Activated CD8-positive, alpha-beta T cell treated with anti-CD3 and anti-CD28 coated beads for 36 hours (primary cell): ENCODE measurements at regions not wholly inside any gene's neighbourhood (a gene's known extent, or its start where the extent isn't known, plus 50 kb on each side); places are given as distances from the start of the nearest gene placed in this dataset.
"Not testable (repeated sequence)": the region's sequence is repeated elsewhere in the genome, so short reads cannot be mapped to it uniquely, and the experiment has no call there.

Experiments
- ATAC-seq: fragments of 200-7000 bp; cut with Tn5 transposase; one replicate; pipeline ENCODE4 v1.10.0; 2021; ENCODE audit warnings: mild to moderate bottlenecking, moderate library complexity
- CTCF ChIA-PET: fragments of 350-600 bp; sonication (Branson Sonifier 250); formaldehyde crosslinking; loops from one replicate; lab custom pipeline; 2021; ENCODE audit warnings: antibody characterized with exemption; lab: Charles Lee
- POLR2A ChIA-PET: fragments of 350-600 bp; sonication (Branson Sonifier 250); formaldehyde crosslinking; loops from one replicate; lab custom pipeline; 2021; ENCODE audit warnings: antibody characterized with exemption; lab: Charles Lee
- DNase-seq: peaks from one replicate; pipeline ENCODE4 v3.0.0-alpha.2; 2020
- H3K27ac Mint-ChIP-seq: one replicate; pipeline ENCODE4 v1.8.0; 2021; ENCODE audit warnings: mild to moderate bottlenecking, mixed read lengths
- H3K27me3 Mint-ChIP-seq: one replicate; pipeline ENCODE4 v1.8.0; 2021; ENCODE audit warnings: mixed read lengths
- H3K36me3 Mint-ChIP-seq: one replicate; pipeline ENCODE4 v1.8.0; 2021; ENCODE audit warnings: low read depth, mixed read lengths
- H3K4me1 Mint-ChIP-seq: one replicate; pipeline ENCODE4 v1.8.0; 2021; ENCODE audit warnings: low read depth, mixed read lengths
- H3K4me3 Mint-ChIP-seq: one replicate; pipeline ENCODE4 v1.8.0; 2021; ENCODE audit warnings: mild to moderate bottlenecking, moderate library complexity, mixed read lengths
- H3K9me3 Mint-ChIP-seq: one replicate; pipeline ENCODE4 v1.8.0; 2021; ENCODE audit warnings: mixed read lengths
- intact Hi-C: fragments of 100-400 bp; cut with micrococcal nuclease; formaldehyde crosslinking; loops from one replicate; pipeline ENCODE4 v1.10.0; 2022
- TF ChIP-seq, protein P1 (sequence below): fragments of 200-600 bp; IDR thresholded peaks from one replicate; pipeline ENCODE4 v1.8.0; 2022; ENCODE audit warnings: antibody characterized with exemption, mild to moderate bottlenecking

- no peaks in the 10 kb centered on the region for H3K36me3 Mint-ChIP-seq
- no peaks in the 10 kb centered on the region for H3K9me3 Mint-ChIP-seq
- ChIA-PET POLR2A (no interaction called here), CTCF (no interaction called here)
- no peak overlapping the region for H3K4me3 Mint-ChIP-seq
- H3K27ac Mint-ChIP-seq, result no peak overlapping the region
- TF ChIP-seq, protein P1, sequence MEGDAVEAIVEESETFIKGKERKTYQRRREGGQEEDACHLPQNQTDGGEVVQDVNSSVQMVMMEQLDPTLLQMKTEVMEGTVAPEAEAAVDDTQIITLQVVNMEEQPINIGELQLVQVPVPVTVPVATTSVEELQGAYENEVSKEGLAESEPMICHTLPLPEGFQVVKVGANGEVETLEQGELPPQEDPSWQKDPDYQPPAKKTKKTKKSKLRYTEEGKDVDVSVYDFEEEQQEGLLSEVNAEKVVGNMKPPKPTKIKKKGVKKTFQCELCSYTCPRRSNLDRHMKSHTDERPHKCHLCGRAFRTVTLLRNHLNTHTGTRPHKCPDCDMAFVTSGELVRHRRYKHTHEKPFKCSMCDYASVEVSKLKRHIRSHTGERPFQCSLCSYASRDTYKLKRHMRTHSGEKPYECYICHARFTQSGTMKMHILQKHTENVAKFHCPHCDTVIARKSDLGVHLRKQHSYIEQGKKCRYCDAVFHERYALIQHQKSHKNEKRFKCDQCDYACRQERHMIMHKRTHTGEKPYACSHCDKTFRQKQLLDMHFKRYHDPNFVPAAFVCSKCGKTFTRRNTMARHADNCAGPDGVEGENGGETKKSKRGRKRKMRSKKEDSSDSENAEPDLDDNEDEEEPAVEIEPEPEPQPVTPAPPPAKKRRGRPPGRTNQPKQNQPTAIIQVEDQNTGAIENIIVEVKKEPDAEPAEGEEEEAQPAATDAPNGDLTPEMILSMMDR, result no peak
- no peaks in the 10 kb centered on the region for H3K27me3 Mint-ChIP-seq
- ATAC-seq, result no peak
- H3K4me1 Mint-ChIP-seq, result no peaks in the 10 kb centered on the region
- DNase-seq, result no peak
- intact Hi-C loops, result no loop called here
Observed at GRCh38 chr22:11253000-11253511, 4274.9 kb upstream of the OR11H1 start.

DNA sequence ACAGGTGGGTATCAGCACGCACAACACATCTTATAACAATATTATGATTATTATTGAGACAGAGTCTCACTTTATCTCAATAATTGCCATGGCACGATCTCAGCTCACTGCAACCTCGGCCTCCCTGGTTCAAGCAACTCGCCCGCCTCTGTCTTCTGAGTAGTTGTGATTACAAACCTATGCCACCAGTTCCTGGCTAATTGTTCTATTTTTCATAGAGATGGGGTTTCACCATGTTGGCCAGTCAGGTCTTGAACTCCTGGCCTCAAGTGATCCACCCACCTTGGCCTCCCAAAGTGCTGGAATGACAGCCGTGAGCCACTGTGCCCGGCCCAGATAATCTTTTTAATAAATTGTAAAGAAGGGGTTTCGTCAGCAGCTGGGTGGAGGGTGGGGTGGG, 4257.0 kb upstream of the OR11H1 start:
- H3K4me3 Mint-ChIP-seq, H3K9me3 Mint-ChIP-seq, H3K27me3 Mint-ChIP-seq, CTCF ChIA-PET, H3K36me3 Mint-ChIP-seq, intact Hi-C loops, ATAC-seq, POLR2A ChIA-PET, H3K27ac Mint-ChIP-seq, DNase-seq, H3K4me1 Mint-ChIP-seq: not testable (repeated sequence)

DNA sequence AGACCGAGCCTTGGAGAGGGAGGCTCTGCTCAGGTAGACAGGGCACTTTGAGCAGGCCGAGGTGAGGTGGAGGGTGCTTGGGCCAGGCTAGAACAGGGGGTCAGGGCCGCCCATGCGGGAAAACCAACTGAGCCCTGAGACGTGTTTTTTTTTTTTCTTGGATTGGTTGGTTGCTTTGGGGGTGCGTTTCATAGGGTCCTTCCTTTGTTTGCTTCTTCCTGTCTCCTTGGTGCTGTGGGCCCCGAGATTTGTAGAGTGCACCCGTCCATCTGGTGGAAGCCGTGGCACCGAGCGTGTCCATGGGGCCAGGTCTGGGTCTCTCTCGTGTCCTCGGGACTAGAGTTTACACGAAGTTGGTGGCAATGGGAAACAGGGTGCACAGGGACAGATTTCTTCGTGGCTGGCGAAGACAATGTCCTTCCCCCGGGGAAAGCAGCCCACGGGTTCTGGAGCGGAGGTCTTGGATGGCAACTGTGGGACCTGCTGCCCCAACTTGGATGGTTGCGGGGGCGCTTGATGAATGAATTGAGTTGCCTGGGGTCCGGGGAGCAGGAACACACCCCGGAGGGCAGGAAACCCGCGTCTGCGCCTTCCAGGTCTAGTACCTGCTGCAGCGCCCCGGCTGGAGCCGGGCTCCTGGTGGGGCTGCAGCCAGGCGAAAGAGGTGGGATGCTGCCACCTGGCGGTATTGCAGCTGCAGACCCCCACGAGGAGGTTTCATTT, 4242.7 kb upstream of the OR11H1 start:
- TF ChIP-seq, protein P1, result peak; percentile 27
- H3K4me1 Mint-ChIP-seq, POLR2A ChIA-PET, H3K27me3 Mint-ChIP-seq, H3K4me3 Mint-ChIP-seq, H3K36me3 Mint-ChIP-seq, ATAC-seq, CTCF ChIA-PET, intact Hi-C loops, H3K27ac Mint-ChIP-seq: not testable (repeated sequence)
- H3K9me3 Mint-ChIP-seq, result peaks cover 19% of the 10 kb centered on the region
- DNase-seq, result peak; percentile 40

DNA sequence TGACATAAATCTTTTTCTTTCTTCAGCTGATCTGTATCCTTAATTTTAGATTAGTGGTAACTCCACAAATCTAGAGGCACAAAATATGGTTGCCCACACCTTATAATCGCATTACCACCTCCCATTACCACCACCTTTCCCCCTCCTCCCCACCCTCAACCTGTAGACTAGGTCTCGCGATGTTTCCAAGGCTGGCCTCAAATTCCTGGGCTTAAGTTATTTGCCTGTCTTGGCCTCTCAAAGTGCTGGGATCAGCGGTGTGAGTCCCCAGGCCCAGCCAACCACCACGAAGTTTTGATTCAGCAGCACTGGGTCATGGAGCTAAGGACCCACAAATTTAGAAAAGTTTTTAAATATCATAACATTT, 4242.2 kb upstream of the OR11H1 start:
- POLR2A ChIA-PET, H3K4me1 Mint-ChIP-seq, CTCF ChIA-PET, H3K36me3 Mint-ChIP-seq, H3K27ac Mint-ChIP-seq, ATAC-seq, intact Hi-C loops, H3K4me3 Mint-ChIP-seq, H3K27me3 Mint-ChIP-seq, DNase-seq: not testable (repeated sequence)
- H3K9me3 Mint-ChIP-seq, result peaks cover 24% of the 10 kb centered on the region

DNA sequence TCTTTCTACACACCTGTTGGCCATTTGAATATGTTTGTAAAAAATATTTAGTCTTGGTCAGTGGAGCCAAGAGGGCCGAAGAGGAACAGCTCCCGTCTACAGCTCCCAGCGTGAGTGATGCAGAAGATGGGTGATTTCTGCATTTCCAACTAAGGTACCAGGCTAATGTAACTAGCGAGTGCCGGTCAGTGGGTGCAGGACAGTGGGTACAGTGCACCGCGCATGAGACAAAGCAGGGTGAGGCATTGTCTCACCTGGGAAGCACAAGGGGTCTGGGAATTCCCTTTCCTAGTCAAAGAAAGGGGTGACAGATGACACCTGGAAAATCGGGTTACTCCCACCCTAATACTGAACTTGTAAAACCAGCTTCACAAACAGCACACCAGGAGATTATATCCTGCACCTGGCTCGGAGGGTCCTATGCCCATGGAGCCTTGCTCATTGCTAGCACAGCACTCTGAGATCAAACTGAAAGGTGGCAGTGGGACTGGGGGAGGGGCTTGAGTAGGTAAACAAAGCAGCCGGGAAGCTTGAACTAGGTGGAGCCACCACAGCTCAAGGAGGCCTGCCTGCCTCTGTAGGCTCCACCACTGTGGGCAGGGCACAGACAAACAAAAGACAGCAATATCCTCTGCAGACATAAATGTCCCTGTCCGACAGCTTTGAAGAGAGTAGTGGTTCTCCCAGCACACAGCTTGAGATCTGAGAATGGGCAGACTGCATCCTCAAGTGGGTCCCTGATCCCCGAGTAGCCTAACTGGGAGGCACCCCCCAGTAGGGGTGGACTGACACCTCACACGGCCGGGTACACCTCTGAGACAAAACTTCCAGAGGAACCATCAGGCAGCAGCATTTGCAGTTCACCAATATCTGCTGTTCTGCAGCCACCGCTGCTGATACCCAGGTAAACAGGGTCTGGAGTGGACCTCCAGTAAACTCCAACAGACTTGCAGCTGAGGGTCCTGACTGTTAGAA, 4239.5 kb upstream of the OR11H1 start:
- ATAC-seq, H3K27me3 Mint-ChIP-seq, DNase-seq, intact Hi-C loops, CTCF ChIA-PET, H3K4me1 Mint-ChIP-seq, H3K27ac Mint-ChIP-seq, H3K36me3 Mint-ChIP-seq, POLR2A ChIA-PET, H3K4me3 Mint-ChIP-seq: not testable (repeated sequence)
- H3K9me3 Mint-ChIP-seq, result peaks cover 41% of the 10 kb centered on the region

DNA sequence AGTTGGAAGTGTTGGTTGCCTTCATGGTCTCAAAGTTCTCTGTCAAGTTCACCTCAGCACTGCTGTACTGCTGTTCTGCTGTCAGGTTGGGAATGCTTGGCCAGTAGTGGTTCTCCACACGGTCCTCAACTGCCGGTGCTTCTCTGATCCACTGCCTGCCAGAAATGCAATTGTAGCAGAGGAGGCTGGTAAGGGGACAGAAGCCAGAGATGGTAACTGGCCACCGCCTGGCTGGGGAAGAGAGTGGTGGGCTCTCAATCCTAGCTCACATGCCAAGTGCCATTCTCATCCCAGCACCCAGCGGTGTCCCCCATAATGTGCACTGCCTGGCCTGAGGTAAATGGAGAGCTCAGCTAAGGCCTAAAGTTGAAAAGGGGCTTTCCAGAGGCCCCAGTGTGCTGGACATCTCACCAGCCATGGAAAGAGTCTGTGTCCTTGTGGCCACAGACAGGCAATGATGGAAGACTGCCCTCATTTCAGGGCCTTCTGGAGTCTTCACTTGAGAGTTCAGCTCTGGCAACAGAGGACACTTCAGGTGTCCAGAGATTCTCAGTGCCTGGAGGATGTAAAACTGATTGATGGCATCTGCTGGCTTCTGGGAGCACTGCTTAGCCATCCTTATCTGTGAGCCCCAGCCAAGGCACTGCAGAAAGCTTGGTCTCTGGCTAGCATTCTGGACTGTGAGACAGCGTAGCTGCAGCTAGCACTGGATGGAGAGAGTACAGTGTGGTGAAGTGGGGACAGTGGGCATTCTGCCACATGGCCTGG, 4229.7 kb upstream of the OR11H1 start:
- H3K27me3 Mint-ChIP-seq, H3K27ac Mint-ChIP-seq, H3K36me3 Mint-ChIP-seq, ATAC-seq, intact Hi-C loops, POLR2A ChIA-PET, H3K4me3 Mint-ChIP-seq, H3K4me1 Mint-ChIP-seq, CTCF ChIA-PET, DNase-seq: not testable (repeated sequence)
- peaks cover 44% of the 10 kb centered on the region for H3K9me3 Mint-ChIP-seq

DNA sequence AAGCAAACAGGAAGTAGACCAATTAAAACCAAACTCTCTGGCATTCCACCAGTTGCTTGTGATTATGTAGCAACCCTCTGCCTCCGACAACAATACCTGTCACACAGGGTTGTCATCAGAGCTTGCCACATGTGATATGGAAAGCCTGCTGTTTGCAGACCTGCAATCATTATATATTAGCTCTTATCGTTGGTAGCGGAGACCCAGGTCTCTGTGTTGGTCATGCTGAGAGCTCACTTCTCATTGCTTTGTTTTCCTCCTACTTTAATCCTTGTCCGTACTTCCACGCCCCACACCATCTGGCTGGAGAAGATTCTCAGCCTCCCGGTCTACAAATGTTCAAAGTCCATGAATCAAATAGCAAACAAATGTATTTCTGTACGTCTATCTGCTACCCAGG, 4225.6 kb upstream of the OR11H1 start:
- H3K4me1 Mint-ChIP-seq, H3K27me3 Mint-ChIP-seq, ATAC-seq, CTCF ChIA-PET, intact Hi-C loops, H3K36me3 Mint-ChIP-seq, H3K27ac Mint-ChIP-seq, POLR2A ChIA-PET, H3K4me3 Mint-ChIP-seq, DNase-seq: not testable (repeated sequence)
- peaks cover 52% of the 10 kb centered on the region for H3K9me3 Mint-ChIP-seq

DNA sequence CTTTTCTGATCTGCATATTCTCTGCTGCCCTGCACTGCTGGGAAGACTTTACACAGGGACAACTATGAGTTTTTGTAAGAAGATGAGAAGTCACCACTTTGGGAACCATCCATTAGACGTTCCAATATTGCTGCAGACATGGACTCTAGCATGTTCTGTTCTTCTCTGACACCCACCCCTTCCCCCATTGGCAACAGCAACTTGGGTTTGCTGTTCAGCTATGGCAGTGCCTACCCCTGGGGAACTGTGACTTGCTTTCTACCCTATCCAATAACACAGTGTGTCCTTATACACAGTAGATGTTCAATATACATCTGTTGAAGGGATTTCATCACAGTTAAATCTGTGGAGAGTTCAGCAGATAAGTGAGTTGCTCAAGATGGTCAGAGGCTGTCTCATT, 4225.1 kb upstream of the OR11H1 start:
- intact Hi-C loops, ATAC-seq, H3K27ac Mint-ChIP-seq, DNase-seq, H3K4me1 Mint-ChIP-seq, POLR2A ChIA-PET, H3K36me3 Mint-ChIP-seq, H3K27me3 Mint-ChIP-seq, H3K4me3 Mint-ChIP-seq, CTCF ChIA-PET: not testable (repeated sequence)
- H3K9me3 Mint-ChIP-seq, result peaks cover 54% of the 10 kb centered on the region

DNA sequence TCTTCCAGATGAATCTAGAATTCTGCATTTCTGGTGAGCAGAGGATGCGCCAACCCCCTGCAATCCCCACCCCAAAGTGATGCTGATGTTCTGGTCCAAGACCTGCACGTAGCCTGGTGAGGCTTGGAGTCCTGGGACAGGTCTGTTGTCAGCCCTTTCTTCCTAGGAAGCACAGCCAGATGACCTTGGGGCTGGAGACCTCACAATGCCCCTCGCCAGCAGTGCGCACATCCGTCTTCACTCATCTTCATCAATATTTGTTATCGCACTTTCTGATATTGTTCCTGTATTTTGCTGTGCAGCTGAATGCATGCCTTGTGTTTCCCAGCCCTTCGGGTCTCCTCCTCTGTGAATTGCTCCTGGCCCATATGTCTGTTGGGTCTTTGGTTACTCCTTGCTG, 4222.8 kb upstream of the OR11H1 start:
- H3K4me3 Mint-ChIP-seq, intact Hi-C loops, CTCF ChIA-PET, ATAC-seq, POLR2A ChIA-PET, H3K36me3 Mint-ChIP-seq, H3K4me1 Mint-ChIP-seq, H3K27me3 Mint-ChIP-seq, H3K27ac Mint-ChIP-seq, DNase-seq: not testable (repeated sequence)
- peaks cover 50% of the 10 kb centered on the region for H3K9me3 Mint-ChIP-seq
